Left ventricle myocardium inferior (tissue), 1 donor: ENCODE measurements at regions not wholly inside any gene's neighbourhood (a gene's known extent, or its start where the extent isn't known, plus 50 kb on each side); places are given as distances from the start of the nearest gene placed in this dataset.
"Not testable (repeated sequence)": the region's sequence is repeated elsewhere in the genome, so short reads cannot be mapped to it uniquely, and the experiment has no call there.

Source experiments
- DNase-seq: peaks from one replicate; pipeline ENCODE4 v3.0.0-alpha.2; 2020
- H3K27ac ChIP-seq: fragments of 200-600 bp; replicated peaks from 2 replicates; pipeline ENCODE4 v1.8.0; 2021
- H3K27me3 ChIP-seq: fragments of 200-600 bp; 2 replicates; pipeline ENCODE4 v1.8.0; 2021; ENCODE audit warnings: low read depth
- H3K36me3 ChIP-seq: fragments of 200-600 bp; 2 replicates; pipeline ENCODE4 v1.8.0; 2021
- H3K4me1 ChIP-seq: fragments of 200-600 bp; 2 replicates; pipeline ENCODE4 v1.8.0; 2021
- H3K4me3 ChIP-seq: fragments of 200-600 bp; 2 replicates; pipeline ENCODE4 v1.8.0; 2021; ENCODE audit warnings: mild to moderate bottlenecking, moderate library complexity
- H3K9me3 ChIP-seq: fragments of 200-600 bp; replicated peaks from 2 replicates; pipeline ENCODE4 v1.8.0; 2021
- intact Hi-C: fragments of 100-400 bp; cut with micrococcal nuclease; formaldehyde crosslinking; loops from one replicate; pipeline ENCODE4 v1.11.0; 2022
- TF ChIP-seq, protein P1 (sequence below): fragments of 200-600 bp; IDR thresholded peaks from 2 replicates; pipeline ENCODE4 v1.8.0; 2021; ENCODE audit warnings: antibody characterized with exemption, mild to moderate bottlenecking, borderline replicate concordance
- donor health status: DM: no; HTN: yes; CAD: no; lungs with severe emphysema.

- DNase-seq = peak; percentile 33
- TF ChIP-seq, protein P1, sequence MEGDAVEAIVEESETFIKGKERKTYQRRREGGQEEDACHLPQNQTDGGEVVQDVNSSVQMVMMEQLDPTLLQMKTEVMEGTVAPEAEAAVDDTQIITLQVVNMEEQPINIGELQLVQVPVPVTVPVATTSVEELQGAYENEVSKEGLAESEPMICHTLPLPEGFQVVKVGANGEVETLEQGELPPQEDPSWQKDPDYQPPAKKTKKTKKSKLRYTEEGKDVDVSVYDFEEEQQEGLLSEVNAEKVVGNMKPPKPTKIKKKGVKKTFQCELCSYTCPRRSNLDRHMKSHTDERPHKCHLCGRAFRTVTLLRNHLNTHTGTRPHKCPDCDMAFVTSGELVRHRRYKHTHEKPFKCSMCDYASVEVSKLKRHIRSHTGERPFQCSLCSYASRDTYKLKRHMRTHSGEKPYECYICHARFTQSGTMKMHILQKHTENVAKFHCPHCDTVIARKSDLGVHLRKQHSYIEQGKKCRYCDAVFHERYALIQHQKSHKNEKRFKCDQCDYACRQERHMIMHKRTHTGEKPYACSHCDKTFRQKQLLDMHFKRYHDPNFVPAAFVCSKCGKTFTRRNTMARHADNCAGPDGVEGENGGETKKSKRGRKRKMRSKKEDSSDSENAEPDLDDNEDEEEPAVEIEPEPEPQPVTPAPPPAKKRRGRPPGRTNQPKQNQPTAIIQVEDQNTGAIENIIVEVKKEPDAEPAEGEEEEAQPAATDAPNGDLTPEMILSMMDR = no peak
- Histone ChIP-seq H3K4me3 (no peak overlapping the region), H3K9me3 (peaks cover 30% of the 10 kb centered on the region), H3K27ac (no peak overlapping the region), H3K36me3 (no peaks in the 10 kb centered on the region), H3K4me1 (peaks cover 9% of the 10 kb centered on the region), H3K27me3 (no peaks in the 10 kb centered on the region)
- intact Hi-C loops = no loop called here
Observed at GRCh38 chr6:137933696-137934095, 66.6 kb downstream of the TNFAIP3 start.

DNA sequence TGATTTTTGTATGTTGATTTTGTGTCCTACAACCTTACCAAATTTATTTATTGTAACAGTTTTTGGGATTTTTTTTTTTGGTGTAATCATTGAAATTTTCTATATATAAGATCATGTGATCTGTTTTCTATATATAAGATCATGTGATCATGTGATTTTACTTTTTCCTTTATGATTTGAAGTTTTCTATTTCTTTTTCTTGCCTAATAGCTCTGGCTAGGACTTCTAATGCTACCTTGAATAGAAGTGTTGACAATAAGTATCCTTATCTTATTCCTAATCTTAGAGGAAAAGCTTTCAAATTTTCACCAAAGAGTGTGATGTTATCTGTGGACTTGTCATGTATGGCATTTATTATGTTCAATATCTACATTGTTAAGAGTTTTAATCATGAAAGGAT is 69.7 kb downstream of the TNFAIP3 start:
- Histone ChIP-seq H3K27me3 (no peaks in the 10 kb centered on the region), H3K9me3 (peaks cover 35% of the 10 kb centered on the region), H3K4me1 (peaks cover 5% of the 10 kb centered on the region), H3K27ac (no peak overlapping the region), H3K4me3 (no peak overlapping the region), H3K36me3 (no peaks in the 10 kb centered on the region)
- intact Hi-C loops = no loop called here
- TF ChIP-seq, protein P1 = no peak
- no peak for DNase-seq

DNA sequence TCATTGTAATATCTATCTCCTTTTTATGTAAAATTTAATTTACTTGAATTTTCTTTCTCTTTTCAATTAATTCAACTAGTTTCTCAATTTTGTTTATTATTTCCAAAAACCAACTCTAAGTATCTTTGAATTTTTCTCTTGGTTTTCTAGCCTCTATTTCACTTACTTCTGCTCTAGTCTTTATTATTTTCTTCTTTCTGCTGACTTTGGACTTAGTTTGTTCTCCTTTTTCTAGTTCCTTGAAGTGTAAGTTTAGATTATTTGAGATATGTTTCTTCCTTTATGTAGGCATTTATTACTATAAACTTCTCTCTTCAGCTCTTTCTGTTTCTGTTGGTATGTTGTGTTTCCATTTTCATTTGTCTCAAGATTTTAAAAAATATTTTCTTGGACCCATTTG is 70.8 kb downstream of the TNFAIP3 start:
- no peak overlapping the region for H3K27ac ChIP-seq
- TF ChIP-seq, protein P1 = no peak
- intact Hi-C loops = no loop called here

GRCh38 chr6:137938770-137939379 is 71.8 kb downstream of the TNFAIP3 start:
- no peak overlapping the region for H3K4me3 ChIP-seq
- H3K9me3 ChIP-seq = peaks cover 35% of the 10 kb centered on the region
- no peaks in the 10 kb centered on the region for H3K27me3 ChIP-seq
- no peaks in the 10 kb centered on the region for H3K36me3 ChIP-seq
- intact Hi-C loops = no loop called here
- H3K27ac ChIP-seq = no peak overlapping the region
- TF ChIP-seq, protein P1 = no peak
- DNase-seq = no peak
- no peaks in the 10 kb centered on the region for H3K4me1 ChIP-seq

More for the DNA sequence above, 70.8 kb downstream of the TNFAIP3 start:
- Histone ChIP-seq H3K27me3 (no peaks in the 10 kb centered on the region), H3K36me3 (no peaks in the 10 kb centered on the region), H3K9me3 (peaks cover 35% of the 10 kb centered on the region), H3K4me3 (no peak overlapping the region), H3K4me1 (no peaks in the 10 kb centered on the region)
- DNase-seq = no peak

GRCh38 chr6:137941995-137942394 is 74.9 kb downstream of the TNFAIP3 start:
- Histone ChIP-seq H3K4me3 (no peak overlapping the region), H3K27me3 (no peaks in the 10 kb centered on the region), H3K4me1 (no peaks in the 10 kb centered on the region), H3K27ac (no peak overlapping the region), H3K36me3 (no peaks in the 10 kb centered on the region), H3K9me3 (peaks cover 21% of the 10 kb centered on the region)
- TF ChIP-seq, protein P1 = no peak
- intact Hi-C loops = no loop called here
- no peak for DNase-seq

GRCh38 chr6:137942736-137943135 is 75.7 kb downstream of the TNFAIP3 start:
- H3K27ac ChIP-seq = no peak overlapping the region
- no peak for DNase-seq
- H3K4me1 ChIP-seq = no peaks in the 10 kb centered on the region
- TF ChIP-seq, protein P1 = no peak
- H3K27me3 ChIP-seq = no peaks in the 10 kb centered on the region
- H3K4me3 ChIP-seq = no peak overlapping the region
- peaks cover 14% of the 10 kb centered on the region for H3K9me3 ChIP-seq
- intact Hi-C loops = no loop called here
- no peaks in the 10 kb centered on the region for H3K36me3 ChIP-seq

DNA sequence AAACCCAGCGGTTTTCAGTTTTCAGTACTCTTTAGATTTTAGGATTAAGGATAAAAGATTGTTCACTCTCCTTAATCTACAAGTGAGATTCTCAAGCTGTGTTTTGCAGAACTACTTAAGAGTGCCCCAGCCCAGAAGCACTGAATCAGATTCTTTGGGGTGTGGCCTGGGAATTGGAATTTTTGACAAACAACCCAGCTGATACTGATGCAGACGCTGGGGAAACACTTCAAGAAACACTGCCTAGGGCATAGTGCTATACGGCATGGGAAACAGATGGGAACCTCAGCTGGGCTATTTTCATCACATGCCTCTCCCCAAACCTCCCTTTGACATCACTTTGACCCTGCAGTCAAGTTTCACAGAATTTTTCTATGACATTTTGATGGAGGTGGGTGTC is 77.3 kb downstream of the TNFAIP3 start:
- H3K36me3 ChIP-seq, H3K27me3 ChIP-seq, H3K4me1 ChIP-seq, intact Hi-C loops, H3K4me3 ChIP-seq, H3K27ac ChIP-seq, H3K9me3 ChIP-seq, DNase-seq: not testable (repeated sequence)
